Esophagus muscularis mucosa (tissue), 4 donors: ENCODE measurements at regions not wholly inside any gene's neighbourhood (a gene's known extent, or its start where the extent isn't known, plus 50 kb on each side); places are given as distances from the start of the nearest gene placed in this dataset.

Experiments
- EP300 ChIP-seq: sonication (generic); formaldehyde crosslinking; IDR thresholded peaks from one replicate; pipeline ENCODE4 v1.6.1; 2017; ENCODE audit warnings: antibody characterized with exemption
- POLR2AphosphoS5 ChIP-seq, 2 donors: sonication (generic); formaldehyde crosslinking; IDR thresholded peaks; one replicate each; pipeline ENCODE4 v1.6.1; 2017; ENCODE audit warnings: antibody characterized with exemption in 2 of 2
- TF ChIP-seq, protein P1 (sequence below), 3 experiments: fragments of 200-600 bp in 2 of 3; fragments of 450-650 bp in 1 of 3; sonication (generic) in 2 of 3; IDR thresholded peaks; one replicate each; pipeline ENCODE4 v1.5.1; 2017 to 2019; ENCODE audit warnings: antibody characterized with exemption in 3 of 3, mild to moderate bottlenecking in 2 of 3, moderate library complexity in 1 of 3

DNA sequence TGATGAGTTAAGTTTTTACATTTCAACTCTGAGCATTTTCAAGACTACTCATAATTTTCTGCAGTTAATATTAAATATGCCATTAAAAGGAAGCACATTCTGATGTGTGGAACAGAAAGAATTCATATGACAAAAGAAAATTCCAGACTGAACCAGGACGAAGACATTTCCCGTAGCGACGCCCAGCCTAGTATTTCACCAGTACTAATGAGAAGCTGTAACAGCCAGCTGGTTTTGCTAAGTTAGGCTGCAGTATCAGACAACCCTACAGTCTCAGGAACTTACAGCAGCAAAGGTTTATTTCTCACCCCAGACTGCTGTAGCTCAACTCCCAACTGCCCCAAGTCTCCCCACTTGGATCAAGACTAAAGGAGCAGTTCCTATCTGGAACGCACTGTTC, 91.6 kb downstream of the TMEM174 start:
- TF ChIP-seq, protein P1, sequence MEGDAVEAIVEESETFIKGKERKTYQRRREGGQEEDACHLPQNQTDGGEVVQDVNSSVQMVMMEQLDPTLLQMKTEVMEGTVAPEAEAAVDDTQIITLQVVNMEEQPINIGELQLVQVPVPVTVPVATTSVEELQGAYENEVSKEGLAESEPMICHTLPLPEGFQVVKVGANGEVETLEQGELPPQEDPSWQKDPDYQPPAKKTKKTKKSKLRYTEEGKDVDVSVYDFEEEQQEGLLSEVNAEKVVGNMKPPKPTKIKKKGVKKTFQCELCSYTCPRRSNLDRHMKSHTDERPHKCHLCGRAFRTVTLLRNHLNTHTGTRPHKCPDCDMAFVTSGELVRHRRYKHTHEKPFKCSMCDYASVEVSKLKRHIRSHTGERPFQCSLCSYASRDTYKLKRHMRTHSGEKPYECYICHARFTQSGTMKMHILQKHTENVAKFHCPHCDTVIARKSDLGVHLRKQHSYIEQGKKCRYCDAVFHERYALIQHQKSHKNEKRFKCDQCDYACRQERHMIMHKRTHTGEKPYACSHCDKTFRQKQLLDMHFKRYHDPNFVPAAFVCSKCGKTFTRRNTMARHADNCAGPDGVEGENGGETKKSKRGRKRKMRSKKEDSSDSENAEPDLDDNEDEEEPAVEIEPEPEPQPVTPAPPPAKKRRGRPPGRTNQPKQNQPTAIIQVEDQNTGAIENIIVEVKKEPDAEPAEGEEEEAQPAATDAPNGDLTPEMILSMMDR (IDR thresholded peaks at IDR 0.05), result no peak
- no peak for TF ChIP-seq POLR2AphosphoS5 (IDR thresholded peaks at IDR 0.05)
- no peak for TF ChIP-seq EP300
